ENCODE measurements at regions not wholly inside any gene's neighbourhood (a gene's known extent, or its start where the extent isn't known, plus 50 kb on each side); places are given as distances from the start of the nearest gene placed in this dataset.
"Not testable (repeated sequence)": the region's sequence is repeated elsewhere in the genome, so short reads cannot be mapped to it uniquely, and the experiment has no call there.

DNA sequence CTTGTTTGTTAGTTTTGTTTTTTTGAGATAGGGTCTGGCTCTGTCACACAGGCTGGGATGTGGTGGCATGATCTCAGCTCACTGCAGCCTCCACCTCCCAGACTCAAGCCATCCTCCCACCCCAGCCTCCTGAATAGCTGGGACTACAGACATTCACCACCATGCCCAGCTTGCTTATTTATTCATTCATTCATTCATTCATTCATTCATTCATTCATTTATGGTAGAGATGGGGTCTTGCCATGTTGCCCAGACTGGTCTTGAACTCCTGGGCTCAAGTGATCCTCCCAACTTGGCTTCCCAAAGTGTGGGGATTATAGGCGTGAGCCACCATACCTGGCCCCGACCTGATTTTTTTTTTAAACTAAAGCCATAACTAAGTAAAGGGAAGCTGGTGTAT is 212.8 kb upstream of the SPRY1 start:
- TF ChIP-seq, protein P1, sequence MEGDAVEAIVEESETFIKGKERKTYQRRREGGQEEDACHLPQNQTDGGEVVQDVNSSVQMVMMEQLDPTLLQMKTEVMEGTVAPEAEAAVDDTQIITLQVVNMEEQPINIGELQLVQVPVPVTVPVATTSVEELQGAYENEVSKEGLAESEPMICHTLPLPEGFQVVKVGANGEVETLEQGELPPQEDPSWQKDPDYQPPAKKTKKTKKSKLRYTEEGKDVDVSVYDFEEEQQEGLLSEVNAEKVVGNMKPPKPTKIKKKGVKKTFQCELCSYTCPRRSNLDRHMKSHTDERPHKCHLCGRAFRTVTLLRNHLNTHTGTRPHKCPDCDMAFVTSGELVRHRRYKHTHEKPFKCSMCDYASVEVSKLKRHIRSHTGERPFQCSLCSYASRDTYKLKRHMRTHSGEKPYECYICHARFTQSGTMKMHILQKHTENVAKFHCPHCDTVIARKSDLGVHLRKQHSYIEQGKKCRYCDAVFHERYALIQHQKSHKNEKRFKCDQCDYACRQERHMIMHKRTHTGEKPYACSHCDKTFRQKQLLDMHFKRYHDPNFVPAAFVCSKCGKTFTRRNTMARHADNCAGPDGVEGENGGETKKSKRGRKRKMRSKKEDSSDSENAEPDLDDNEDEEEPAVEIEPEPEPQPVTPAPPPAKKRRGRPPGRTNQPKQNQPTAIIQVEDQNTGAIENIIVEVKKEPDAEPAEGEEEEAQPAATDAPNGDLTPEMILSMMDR (IDR thresholded peaks at IDR 0.05 in 4 of 5, conservative IDR thresholded peaks at IDR 0.05 in 1 of 5): not testable (repeated sequence)
- not testable (repeated sequence) for TF ChIP-seq POLR2A (IDR thresholded peaks at IDR 0.05)

Measured in gastrocnemius medialis (tissue), 4 donors.